ENCODE measurements at regions not wholly inside any gene's neighbourhood (a gene's known extent, or its start where the extent isn't known, plus 50 kb on each side); places are given as distances from the start of the nearest gene placed in this dataset.

- Mint-ChIP-seq H3K36me3 (ENCODE audit: low read depth) (no peaks in the 10 kb centered on the region), H3K4me1 (ENCODE audit: low read depth) (no peaks in the 10 kb centered on the region), H3K9me3 (ENCODE audit: low read depth) (peaks cover 5% of the 10 kb centered on the region), H3K27ac (ENCODE audit: unreplicated experiment) (no peak overlapping the region), H3K4me3 (ENCODE audit: unreplicated experiment) (no peak overlapping the region), H3K27me3 (ENCODE audit: low read depth) (peaks cover 3% of the 10 kb centered on the region)
- TF ChIP-seq CTCF (IDR thresholded peaks at IDR 0.05), result no peak
- no peak for DNase-seq (ENCODE audit: low spot score)
These were observed 127.4 kb downstream of the ZNF365 start for GRCh38 chr10:62501547-62501946.

- TF ChIP-seq CTCF (IDR thresholded peaks at IDR 0.05), result no peak
These were observed 128.9 kb downstream of the ZNF365 start for GRCh38 chr10:62502995-62503613.

GRCh38 chr10:62503872-62504271 lies 129.7 kb downstream of the ZNF365 start:
- Mint-ChIP-seq H3K4me3 (ENCODE audit: unreplicated experiment) (no peak overlapping the region), H3K36me3 (ENCODE audit: low read depth) (no peaks in the 10 kb centered on the region), H3K27ac (ENCODE audit: unreplicated experiment) (no peak overlapping the region), H3K27me3 (ENCODE audit: low read depth) (no peaks in the 10 kb centered on the region), H3K4me1 (ENCODE audit: low read depth) (no peaks in the 10 kb centered on the region), H3K9me3 (ENCODE audit: low read depth) (peaks cover 5% of the 10 kb centered on the region)
- DNase-seq (ENCODE audit: low spot score), result no peak
- no peak for TF ChIP-seq CTCF (IDR thresholded peaks at IDR 0.05)

More at GRCh38 chr10:62502995-62503613, 128.9 kb downstream of the ZNF365 start:
- Mint-ChIP-seq H3K27me3 (ENCODE audit: low read depth) (peaks cover 3% of the 10 kb centered on the region), H3K4me1 (ENCODE audit: low read depth) (no peaks in the 10 kb centered on the region), H3K9me3 (ENCODE audit: low read depth) (peaks cover 5% of the 10 kb centered on the region), H3K27ac (ENCODE audit: unreplicated experiment) (no peak overlapping the region), H3K4me3 (ENCODE audit: unreplicated experiment) (no peak overlapping the region), H3K36me3 (ENCODE audit: low read depth) (no peaks in the 10 kb centered on the region)
- no peak for DNase-seq (ENCODE audit: low spot score)

GRCh38 chr10:62506371-62506770 lies 132.2 kb downstream of the ZNF365 start:
- no peaks in the 10 kb centered on the region for H3K36me3 Mint-ChIP-seq (ENCODE audit: low read depth)
- H3K27ac Mint-ChIP-seq (ENCODE audit: unreplicated experiment), result no peak overlapping the region
- DNase-seq (ENCODE audit: low spot score), result no peak
- H3K27me3 Mint-ChIP-seq (ENCODE audit: low read depth), result no peaks in the 10 kb centered on the region
- no peak overlapping the region for H3K4me3 Mint-ChIP-seq (ENCODE audit: unreplicated experiment)
- H3K9me3 Mint-ChIP-seq (ENCODE audit: low read depth), result no peaks in the 10 kb centered on the region
- TF ChIP-seq CTCF (IDR thresholded peaks at IDR 0.05), result no peak
- no peaks in the 10 kb centered on the region for H3K4me1 Mint-ChIP-seq (ENCODE audit: low read depth)

GRCh38 chr10:62511238-62511637 lies 137.1 kb downstream of the ZNF365 start:
- H3K27me3 Mint-ChIP-seq (ENCODE audit: low read depth), result no peaks in the 10 kb centered on the region
- peaks cover 2% of the 10 kb centered on the region for H3K36me3 Mint-ChIP-seq (ENCODE audit: low read depth)
- no peak for TF ChIP-seq CTCF (IDR thresholded peaks at IDR 0.05)
- H3K4me1 Mint-ChIP-seq (ENCODE audit: low read depth), result peaks cover 16% of the 10 kb centered on the region
- no peak overlapping the region for H3K4me3 Mint-ChIP-seq (ENCODE audit: unreplicated experiment)
- H3K9me3 Mint-ChIP-seq (ENCODE audit: low read depth), result no peaks in the 10 kb centered on the region
- no peak overlapping the region for H3K27ac Mint-ChIP-seq (ENCODE audit: unreplicated experiment)
- DNase-seq (ENCODE audit: low spot score), result no peak
